WTC11 (cell line): ENCODE measurements at regions not wholly inside any gene's neighbourhood (a gene's known extent, or its start where the extent isn't known, plus 50 kb on each side); places are given as distances from the start of the nearest gene placed in this dataset.

Experiments used
- ATAC-seq: fragments of 200-7000 bp; cut with Tn5 transposase; 2 replicates; pipeline ENCODE4 v1.10.0; 2021; ENCODE audit warnings: mild to moderate bottlenecking, moderate library complexity
- CTCF ChIA-PET: fragments of 300-600 bp; sonication (Branson Sonifier 250); formaldehyde crosslinking; loops from one replicate; lab custom pipeline; 2021; ENCODE audit warnings: antibody characterized with exemption; lab: Charles Lee
- POLR2A ChIA-PET: fragments of 350-600 bp; sonication (Branson Sonifier 250); formaldehyde crosslinking; loops from one replicate; lab custom pipeline; 2021; ENCODE audit warnings: antibody characterized with exemption; lab: Charles Lee
- DNase-seq: peaks from one replicate; pipeline ENCODE4 v3.0.0; 2021; ENCODE audit warnings: low spot score
- H3K27ac Mint-ChIP-seq: 2 replicates; pipeline ENCODE4 v1.8.0; 2021; ENCODE audit warnings: mixed read lengths
- H3K27me3 Mint-ChIP-seq: 2 replicates; pipeline ENCODE4 v1.8.0; 2021; ENCODE audit warnings: low read depth, mild to moderate bottlenecking, moderate library complexity, mixed read lengths
- H3K36me3 Mint-ChIP-seq: 2 replicates; pipeline ENCODE4 v1.8.0; 2021; ENCODE audit warnings: mixed read lengths
- H3K4me1 Mint-ChIP-seq: 2 replicates; pipeline ENCODE4 v1.8.0; 2022; ENCODE audit warnings: mixed read lengths
- H3K4me3 Mint-ChIP-seq: 2 replicates; pipeline ENCODE4 v1.8.0; 2021; ENCODE audit warnings: mild to moderate bottlenecking, moderate library complexity, mixed read lengths
- H3K9me3 Mint-ChIP-seq: 2 replicates; pipeline ENCODE4 v1.8.0; 2021; ENCODE audit warnings: mixed read lengths
- ATF3 ChIP-seq: sonication (generic); formaldehyde crosslinking; conservative IDR thresholded peaks from 2 replicates; pipeline ENCODE4 v1.8.1; 2022; ENCODE audit warnings: mild to moderate bottlenecking, missing genetic modification reagents
- ATF6 ChIP-seq: sonication (generic); formaldehyde crosslinking; IDR thresholded peaks from 2 replicates; pipeline ENCODE4 v1.8.1; 2023; ENCODE audit warnings: mild to moderate bottlenecking, missing genetic modification reagents
- CBFB ChIP-seq: sonication (generic); formaldehyde crosslinking; IDR thresholded peaks from 2 replicates; pipeline ENCODE4 v1.8.1; 2022; ENCODE audit warnings: mild to moderate bottlenecking, low read depth, missing genetic modification reagents
- CDX4 ChIP-seq: fragments of 250-450 bp; sonication (Bioruptor Pico); IDR thresholded peaks from 2 replicates; pipeline ENCODE4 v1.9.0; 2021; ENCODE audit warnings: moderate library complexity, mild to moderate bottlenecking, inconsistent platforms, borderline replicate concordance
- ERG ChIP-seq: fragments of 250-450 bp; sonication (Bioruptor Pico); IDR thresholded peaks from 2 replicates; pipeline ENCODE4 v1.8.0; 2021; ENCODE audit warnings: mild to moderate bottlenecking
- NFYB ChIP-seq: sonication (generic); formaldehyde crosslinking; conservative IDR thresholded peaks from 2 replicates; pipeline ENCODE4 v1.8.0; 2022; ENCODE audit warnings: low read depth, missing genetic modification reagents
- OVOL2 ChIP-seq: fragments of 250-450 bp; sonication (Bioruptor Pico); IDR thresholded peaks from 2 replicates; pipeline ENCODE4 v1.9.0; 2021; ENCODE audit warnings: mild to moderate bottlenecking, borderline replicate concordance
- SMAD3 ChIP-seq: sonication (generic); formaldehyde crosslinking; IDR thresholded peaks from 2 replicates; pipeline ENCODE4 v1.8.0; 2022; ENCODE audit warnings: missing genetic modification reagents, mild to moderate bottlenecking, borderline replicate concordance
- SOX15 ChIP-seq: fragments of 250-450 bp; sonication (Bioruptor Pico); IDR thresholded peaks from 2 replicates; pipeline ENCODE4 v1.9.0; 2021; ENCODE audit warnings: mild to moderate bottlenecking
- ZBTB21 ChIP-seq: sonication (generic); formaldehyde crosslinking; IDR thresholded peaks from 2 replicates; pipeline ENCODE4 v1.8.1; 2023; ENCODE audit warnings: mild to moderate bottlenecking, missing genetic modification reagents, borderline replicate concordance
- ZMAT4 ChIP-seq: fragments of 250-450 bp; sonication (Bioruptor Pico); IDR thresholded peaks from 2 replicates; pipeline ENCODE4 v1.9.0; 2021; ENCODE audit warnings: mild to moderate bottlenecking
- ZNF121 ChIP-seq: sonication (generic); formaldehyde crosslinking; IDR thresholded peaks from 2 replicates; pipeline ENCODE4 v1.8.0; 2023; ENCODE audit warnings: missing genetic modification reagents
- ZNF219 ChIP-seq: sonication (generic); formaldehyde crosslinking; IDR thresholded peaks from 2 replicates; pipeline ENCODE4 v1.8.0; 2023; ENCODE audit warnings: missing genetic modification reagents, mild to moderate bottlenecking, borderline replicate concordance
- ZNF263 ChIP-seq: sonication (generic); formaldehyde crosslinking; IDR thresholded peaks from 2 replicates; pipeline ENCODE4 v1.8.1; 2022; ENCODE audit warnings: low read depth, mild to moderate bottlenecking, moderate library complexity, missing genetic modification reagents
- ZNF396 ChIP-seq: fragments of 250-450 bp; sonication (Bioruptor Pico); IDR thresholded peaks from 2 replicates; pipeline ENCODE4 v1.8.0; 2021; ENCODE audit warnings: mild to moderate bottlenecking, moderate library complexity, borderline replicate concordance
- ZNF512 ChIP-seq: sonication (generic); formaldehyde crosslinking; IDR thresholded peaks from 2 replicates; pipeline ENCODE4 v1.8.1; 2022; ENCODE audit warnings: missing genetic modification reagents, borderline replicate concordance
- ZNF532 ChIP-seq: fragments of 250-450 bp; sonication (Bioruptor Pico); IDR thresholded peaks from 2 replicates; pipeline ENCODE4 v1.9.0; 2021; ENCODE audit warnings: mild to moderate bottlenecking, borderline replicate concordance

- TF ChIP-seq ATF6 (CRISPR knock-in tag) (no peak), ZBTB21 (CRISPR knock-in tag) (no peak)
These were observed 92.1 kb upstream of the SFRP2 start (continued) for GRCh38 chr4:153880983-153881382.

- TF ChIP-seq OVOL2 (CRISPR knock-in tag), result no peak
- TF ChIP-seq ZNF263 (CRISPR knock-in tag), result no peak
- no peak for TF ChIP-seq CBFB
- no peak for TF ChIP-seq ATF3 (CRISPR knock-in tag)
- TF ChIP-seq NFYB (CRISPR knock-in tag), result no peak
- no peak for TF ChIP-seq ZNF532 (CRISPR knock-in tag)
- TF ChIP-seq ERG (CRISPR knock-in tag), result no peak
- no peak for TF ChIP-seq SOX15 (CRISPR knock-in tag)
- no peak for TF ChIP-seq ZMAT4
- TF ChIP-seq ZNF396 (CRISPR knock-in tag), result no peak
- no peak for TF ChIP-seq ZNF121 (CRISPR knock-in tag)
- no peak for TF ChIP-seq CDX4 (CRISPR knock-in tag)
- no peak for TF ChIP-seq ZNF219 (CRISPR knock-in tag)
- no peak for TF ChIP-seq ZNF512 (CRISPR knock-in tag)
- no peak for TF ChIP-seq SMAD3
- Mint-ChIP-seq H3K4me1 (peaks cover 8% of the 10 kb centered on the region), H3K4me3 (no peak overlapping the region), H3K27me3 (peaks cover 5% of the 10 kb centered on the region; the same call in 1 of the 2 replicates), H3K9me3 (peaks cover 50% of the 10 kb centered on the region), H3K36me3 (peaks cover 36% of the 10 kb centered on the region), H3K27ac (no peak overlapping the region)
- ChIA-PET POLR2A (no interaction called here), CTCF (no interaction called here)
- ATAC-seq (no peak), DNase-seq (no peak)
These were observed 89.0 kb upstream of the SFRP2 start for GRCh38 chr4:153877898-153878297.
